Stimulated activated naive CD8-positive, alpha-beta T cell treated with anti-CD3 and anti-CD28 coated beads, Interleukin-15, Interleukin-2, amounts not matched to agents 100 ng/mL and 50 ng/mL, for 24 hours (primary cell): ENCODE measurements at regions not wholly inside any gene's neighbourhood (a gene's known extent, or its start where the extent isn't known, plus 50 kb on each side); places are given as distances from the start of the nearest gene placed in this dataset.
"Not testable (repeated sequence)": the region's sequence is repeated elsewhere in the genome, so short reads cannot be mapped to it uniquely, and the experiment has no call there.

Source experiments
- H3K27ac Mint-ChIP-seq: one replicate; pipeline ENCODE4 v1.8.0; 2021; ENCODE audit warnings: mild to moderate bottlenecking, mixed read lengths
- H3K27me3 Mint-ChIP-seq: one replicate; pipeline ENCODE4 v1.8.0; 2021; ENCODE audit warnings: mixed read lengths
- H3K36me3 Mint-ChIP-seq: one replicate; pipeline ENCODE4 v1.8.0; 2021; ENCODE audit warnings: low read depth, mixed read lengths
- H3K4me1 Mint-ChIP-seq: one replicate; pipeline ENCODE4 v1.8.0; 2021; ENCODE audit warnings: low read depth, mixed read lengths
- H3K4me3 Mint-ChIP-seq: one replicate; pipeline ENCODE4 v1.8.0; 2021; ENCODE audit warnings: mild to moderate bottlenecking, mixed read lengths
- H3K9me3 Mint-ChIP-seq: one replicate; pipeline ENCODE4 v1.8.0; 2021; ENCODE audit warnings: mixed read lengths

DNA sequence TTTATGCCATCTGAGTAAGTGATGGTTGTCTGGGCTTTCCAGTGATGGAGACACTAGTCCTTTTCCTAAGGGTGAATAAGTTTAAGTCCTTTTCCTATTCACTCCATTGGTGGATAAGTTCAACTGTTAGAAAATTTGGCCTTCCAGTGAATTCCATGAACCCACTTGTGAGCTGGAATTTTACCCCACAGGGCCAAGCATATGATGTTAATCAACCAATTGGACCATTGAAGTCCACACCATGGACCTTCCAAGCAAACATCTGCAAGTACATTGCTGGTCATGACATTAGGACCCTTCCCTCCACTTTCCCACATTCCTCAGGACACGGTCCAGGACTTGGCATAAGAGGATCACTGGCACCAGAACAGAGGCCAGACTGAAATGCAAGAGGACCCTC, 381.4 kb downstream of the RPS24 start:
- Mint-ChIP-seq H3K9me3 (no peaks in the 10 kb centered on the region), H3K4me3 (no peak overlapping the region), H3K27me3 (no peaks in the 10 kb centered on the region), H3K36me3 (no peaks in the 10 kb centered on the region), H3K27ac (no peak overlapping the region), H3K4me1 (no peaks in the 10 kb centered on the region)

DNA sequence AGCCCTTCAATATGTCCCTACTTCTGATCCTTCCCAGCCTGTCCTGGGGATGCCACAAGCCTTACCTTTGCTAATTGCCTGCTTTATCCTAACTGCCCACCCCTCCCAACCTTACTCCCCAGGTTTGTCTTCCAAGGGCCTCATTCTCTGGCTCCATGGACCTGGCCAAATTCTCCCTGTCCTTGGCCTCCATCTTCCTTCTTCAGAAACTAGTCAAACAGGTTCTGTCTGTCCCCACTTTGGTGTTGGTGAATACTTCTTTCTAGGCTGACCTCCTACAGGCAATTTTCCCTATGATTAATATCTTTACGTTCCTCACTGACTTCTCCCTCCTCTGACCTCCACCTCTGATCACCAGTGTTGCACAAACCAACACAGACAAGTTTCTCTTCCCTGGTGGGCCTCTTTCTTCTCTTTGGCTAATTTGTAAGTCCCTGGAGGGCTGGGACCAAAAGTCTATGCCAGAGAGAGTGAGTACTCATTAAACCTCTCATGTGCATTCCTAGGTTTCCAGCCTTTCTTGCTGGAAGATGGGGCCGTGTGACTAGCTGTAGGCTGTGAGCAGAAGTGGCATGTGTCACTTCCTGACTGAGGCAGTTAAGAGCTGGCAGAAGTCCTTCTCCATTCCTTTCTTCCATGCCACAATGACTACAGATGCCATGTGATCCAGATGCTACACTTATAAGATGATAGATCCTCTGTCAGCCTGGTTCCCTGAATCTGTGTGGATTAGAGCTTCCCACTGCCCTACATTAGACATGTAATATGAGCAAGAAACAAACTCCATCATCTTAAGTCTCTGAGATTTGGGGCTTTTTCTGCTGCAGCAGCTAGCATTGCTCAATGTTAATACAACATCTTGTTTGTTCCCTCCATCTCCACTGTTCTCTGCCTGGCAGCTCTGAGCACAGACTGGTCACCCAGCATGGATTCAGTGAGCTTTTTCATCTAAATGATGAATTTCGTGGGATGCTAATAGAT, 382.7 kb downstream of the RPS24 start:
- Mint-ChIP-seq H3K27me3 (no peaks in the 10 kb centered on the region), H3K4me3 (no peak overlapping the region), H3K4me1 (no peaks in the 10 kb centered on the region), H3K36me3 (no peaks in the 10 kb centered on the region), H3K27ac (no peak overlapping the region), H3K9me3 (no peaks in the 10 kb centered on the region)

DNA sequence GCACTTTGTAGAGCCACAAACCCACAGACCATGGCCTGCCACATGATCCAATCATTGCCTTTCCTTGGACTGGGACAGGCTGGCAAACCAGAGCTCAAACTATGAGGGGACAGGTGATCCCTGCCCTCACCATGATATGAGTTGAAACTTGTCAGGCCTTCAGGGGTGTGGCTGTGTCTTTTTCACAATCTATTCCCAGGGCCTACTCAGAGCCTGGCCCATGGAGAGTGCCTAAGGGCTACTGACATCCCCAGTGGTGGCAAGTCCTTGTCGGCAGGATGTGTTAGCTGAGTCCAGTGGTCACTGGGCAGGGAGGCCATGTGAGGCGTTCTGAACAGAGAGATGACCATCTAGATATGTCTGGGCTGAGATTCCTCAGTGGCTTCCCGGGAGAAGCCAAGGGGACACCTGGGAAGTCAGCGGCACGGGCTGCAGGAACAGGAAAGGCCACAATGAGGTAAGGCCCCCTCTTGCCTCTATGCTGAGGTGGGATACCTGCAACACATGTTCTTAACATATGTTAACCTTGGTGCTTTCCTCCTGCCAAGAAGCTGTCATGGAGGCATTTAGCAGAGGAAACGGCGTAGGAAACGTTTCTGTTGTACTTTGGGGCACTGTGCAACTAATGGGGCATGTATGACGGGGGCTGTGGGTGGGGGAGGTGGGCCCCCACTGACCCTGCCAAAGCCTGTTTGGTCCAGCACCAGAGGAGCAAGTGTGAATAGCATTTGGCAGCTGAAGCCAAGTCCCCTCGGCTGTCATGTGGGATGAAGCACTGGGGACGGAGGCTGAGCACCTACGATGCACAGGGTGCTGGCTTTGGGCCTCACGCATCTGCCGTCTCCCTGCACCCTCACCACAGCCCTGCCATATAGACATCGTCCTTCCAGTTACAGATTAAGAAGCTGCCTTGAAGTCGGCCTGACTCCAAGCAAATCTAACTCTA, 384.0 kb downstream of the RPS24 start:
- no peaks in the 10 kb centered on the region for H3K9me3 Mint-ChIP-seq
- H3K27me3 Mint-ChIP-seq: no peaks in the 10 kb centered on the region
- no peak overlapping the region for H3K27ac Mint-ChIP-seq
- no peaks in the 10 kb centered on the region for H3K36me3 Mint-ChIP-seq
- no peak overlapping the region for H3K4me3 Mint-ChIP-seq
- no peaks in the 10 kb centered on the region for H3K4me1 Mint-ChIP-seq

DNA sequence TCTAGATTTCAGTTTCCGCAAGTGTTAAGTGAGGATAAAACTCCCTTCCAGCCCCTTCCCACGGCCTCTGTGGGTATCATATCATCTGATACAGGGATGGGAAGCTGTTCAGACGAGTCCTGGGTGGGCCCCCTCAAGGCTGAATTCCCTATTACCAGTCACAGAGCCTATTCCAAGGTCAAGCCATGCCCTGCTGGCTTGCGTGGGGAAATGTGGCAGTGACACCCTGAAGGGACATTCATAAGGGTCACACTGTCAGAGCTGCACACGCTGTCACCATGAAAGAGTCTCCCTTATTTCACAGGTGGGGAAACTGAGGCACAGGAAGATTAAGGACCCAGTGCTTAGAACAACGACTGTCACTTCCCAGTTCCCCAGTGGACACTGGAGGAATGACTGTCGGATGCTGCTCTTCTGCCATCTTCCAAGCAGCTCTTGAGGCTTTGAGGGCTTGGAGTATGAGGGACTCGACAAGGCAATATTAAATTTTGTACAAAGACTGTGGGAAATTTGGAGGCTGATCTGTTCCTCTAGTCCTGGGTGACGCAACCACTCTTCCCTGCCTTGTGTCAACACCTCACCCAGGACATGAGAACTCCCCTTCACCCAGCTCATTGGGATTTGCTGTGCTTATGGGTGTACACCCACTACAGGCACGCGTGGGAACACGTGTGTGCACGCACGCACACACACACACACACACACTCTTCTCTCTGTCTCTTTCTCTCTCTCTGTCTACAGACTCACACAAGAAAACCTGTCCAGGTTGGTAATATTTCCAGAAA, 386.0 kb downstream of the RPS24 start:
- Mint-ChIP-seq H3K27ac (no peak overlapping the region), H3K27me3 (no peaks in the 10 kb centered on the region), H3K36me3 (no peaks in the 10 kb centered on the region), H3K4me3 (no peak overlapping the region), H3K4me1 (no peaks in the 10 kb centered on the region), H3K9me3 (no peaks in the 10 kb centered on the region)

DNA sequence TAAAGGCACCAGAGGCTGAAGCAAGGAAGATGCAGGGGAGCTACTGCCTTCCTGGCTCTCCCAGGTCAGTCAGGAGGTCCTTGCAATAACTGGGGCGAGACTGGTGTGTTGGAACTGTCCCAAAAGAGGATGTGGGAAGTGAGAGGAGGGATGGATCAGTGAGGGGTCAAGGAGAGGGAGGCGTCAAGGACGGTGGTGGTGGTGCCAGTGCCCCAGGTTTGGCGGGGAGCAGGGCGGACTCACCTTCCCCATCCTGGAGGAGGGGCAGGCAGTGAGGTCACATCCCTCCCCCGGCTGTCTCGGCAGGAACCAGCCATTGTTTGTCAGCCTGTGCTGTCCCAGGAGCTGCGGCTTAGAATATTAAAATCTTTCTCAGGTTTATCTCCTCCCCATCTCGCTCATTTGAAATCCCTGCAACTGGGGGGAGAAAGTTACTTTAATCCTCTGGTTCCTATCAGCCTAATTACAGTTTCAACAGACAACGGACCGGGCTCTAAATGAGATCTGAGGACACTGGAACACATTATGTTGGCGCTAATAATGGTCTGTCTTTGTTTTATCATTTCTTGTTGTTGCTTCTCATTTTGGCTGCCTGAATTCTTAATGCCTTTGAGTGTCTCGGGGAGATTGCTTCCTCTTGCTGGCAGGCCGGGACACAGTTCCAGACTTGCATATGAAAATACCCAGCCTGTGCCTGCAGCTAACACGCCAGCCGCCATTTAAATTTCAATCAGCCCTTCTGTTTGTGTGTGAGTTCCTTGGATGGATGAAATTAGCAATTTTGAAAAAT, 387.5 kb downstream of the RPS24 start:
- no peak overlapping the region for H3K27ac Mint-ChIP-seq
- H3K27me3 Mint-ChIP-seq: no peaks in the 10 kb centered on the region
- no peaks in the 10 kb centered on the region for H3K4me1 Mint-ChIP-seq

DNA sequence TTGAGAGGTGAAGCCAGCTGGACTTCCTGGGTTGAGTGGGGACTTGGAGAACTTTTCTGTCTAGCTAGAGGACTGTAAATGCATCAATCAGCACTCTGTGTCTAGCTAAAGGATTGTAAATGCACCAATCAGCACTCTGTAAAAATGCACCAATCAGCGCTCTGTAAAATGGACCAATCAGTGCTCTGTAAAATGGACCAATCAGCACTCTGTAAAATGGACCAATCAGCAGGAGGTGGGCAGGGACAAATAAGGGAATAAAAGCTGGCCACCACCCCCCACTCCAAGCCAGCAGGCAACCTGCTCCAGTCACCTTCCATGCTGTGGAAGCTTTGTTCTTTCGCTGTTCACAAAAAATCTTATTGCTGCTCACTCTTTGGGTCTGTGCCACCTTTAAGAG, 390.4 kb downstream of the RPS24 start:
- not testable (repeated sequence) for H3K27ac Mint-ChIP-seq, H3K4me3 Mint-ChIP-seq, H3K4me1 Mint-ChIP-seq, H3K36me3 Mint-ChIP-seq, H3K27me3 Mint-ChIP-seq
- H3K9me3 Mint-ChIP-seq: peaks cover 11% of the 10 kb centered on the region

More for the DNA sequence above, 387.5 kb downstream of the RPS24 start:
- Mint-ChIP-seq H3K36me3 (no peaks in the 10 kb centered on the region), H3K9me3 (peaks cover 6% of the 10 kb centered on the region), H3K4me3 (no peak overlapping the region)

DNA sequence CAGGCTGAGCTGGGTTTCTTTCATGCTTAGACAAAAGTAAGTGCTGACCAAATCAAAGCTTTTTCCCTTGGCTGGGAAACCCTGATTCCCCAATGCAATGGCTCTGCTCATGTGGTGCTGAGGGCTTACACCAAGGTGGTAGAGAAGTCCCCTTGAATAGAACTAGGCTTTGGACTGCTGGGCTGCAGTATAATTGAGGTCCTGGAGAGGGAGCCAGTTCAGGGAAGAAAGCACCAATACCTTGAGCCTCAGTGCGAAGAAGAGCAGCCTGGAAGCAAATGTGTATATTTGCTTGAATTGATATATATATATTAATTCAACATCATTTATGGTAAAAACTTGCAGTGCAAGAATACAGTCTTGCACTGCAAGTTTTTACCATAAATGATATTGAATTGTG, 391.1 kb downstream of the RPS24 start:
- no peaks in the 10 kb centered on the region for H3K36me3 Mint-ChIP-seq

DNA sequence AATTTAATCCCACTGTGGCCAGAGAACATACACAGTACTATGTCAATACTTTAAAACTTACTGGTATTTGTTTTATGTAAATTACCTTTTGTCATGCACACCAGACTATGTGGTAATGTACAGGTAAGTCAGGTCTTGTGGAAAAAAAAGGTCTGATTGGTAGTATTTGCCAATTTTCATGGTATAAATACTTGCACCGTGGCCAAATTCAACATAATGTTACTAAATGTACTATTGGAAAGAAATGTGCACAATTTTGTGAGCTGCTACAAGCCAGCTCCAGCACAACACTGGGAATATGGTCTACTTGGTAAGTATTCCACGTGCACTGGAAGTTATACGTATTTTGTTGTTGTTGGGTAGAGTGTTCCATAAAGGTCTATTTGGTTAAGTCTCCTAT, 392.5 kb downstream of the RPS24 start:
- Mint-ChIP-seq H3K4me3 (no peak overlapping the region), H3K4me1 (no peaks in the 10 kb centered on the region), H3K27me3 (peaks cover 16% of the 10 kb centered on the region), H3K36me3 (no peaks in the 10 kb centered on the region), H3K27ac (no peak overlapping the region), H3K9me3 (peaks cover 11% of the 10 kb centered on the region)

More for the DNA sequence above, 391.1 kb downstream of the RPS24 start:
- H3K27ac Mint-ChIP-seq: no peak overlapping the region
- H3K4me3 Mint-ChIP-seq: no peak overlapping the region
- H3K27me3 Mint-ChIP-seq: peaks cover 11% of the 10 kb centered on the region
- no peaks in the 10 kb centered on the region for H3K4me1 Mint-ChIP-seq
- peaks cover 11% of the 10 kb centered on the region for H3K9me3 Mint-ChIP-seq

DNA sequence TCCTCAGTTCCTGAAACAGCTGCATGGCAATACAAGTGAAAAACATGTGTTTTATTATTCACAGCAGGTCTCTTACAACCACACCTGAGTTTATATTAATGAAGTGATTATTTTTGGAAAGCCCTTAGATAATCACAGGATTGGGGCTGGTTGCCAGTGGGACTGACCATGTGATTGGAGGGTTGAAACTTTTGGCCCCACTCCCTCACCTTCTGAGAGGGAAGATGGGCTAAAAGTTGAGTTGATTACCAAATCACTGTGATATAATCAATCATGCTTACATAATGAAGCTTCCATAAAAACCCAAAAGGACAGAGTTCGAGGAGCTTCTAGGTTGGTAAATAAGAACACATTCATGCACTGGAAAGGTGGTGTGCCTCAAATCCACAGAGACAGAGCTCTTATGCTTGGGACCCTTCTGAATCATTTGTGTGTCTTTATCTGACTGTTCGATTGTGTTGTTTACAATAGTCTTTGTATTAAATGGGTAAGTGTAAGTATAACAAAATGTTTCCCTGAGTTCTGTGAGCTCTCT, 393.9 kb downstream of the RPS24 start:
- Mint-ChIP-seq H3K4me1 (no peaks in the 10 kb centered on the region), H3K36me3 (no peaks in the 10 kb centered on the region), H3K27ac (no peak overlapping the region), H3K27me3 (peaks cover 16% of the 10 kb centered on the region), H3K9me3 (peaks cover 11% of the 10 kb centered on the region), H3K4me3 (no peak overlapping the region)

DNA sequence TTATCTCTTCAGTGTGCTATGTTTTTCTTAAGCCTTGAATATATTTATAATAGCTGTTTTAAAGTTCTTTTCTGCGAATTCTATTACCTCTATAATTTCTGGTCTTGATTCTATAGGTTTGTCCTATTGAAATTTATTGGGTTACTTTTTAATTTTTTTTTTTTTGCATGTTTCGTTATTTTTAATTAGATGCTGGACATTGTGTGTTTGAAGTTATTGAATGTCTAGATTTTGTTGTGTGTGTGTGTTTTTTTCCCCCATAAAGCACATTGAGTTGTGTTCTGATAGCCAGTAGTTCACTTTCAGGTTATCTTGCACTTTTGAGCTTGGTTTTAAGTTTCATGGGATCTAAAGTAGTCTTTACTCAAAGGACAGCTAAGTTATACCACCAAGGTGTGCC, 394.9 kb downstream of the RPS24 start:
- H3K27me3 Mint-ChIP-seq: peaks cover 16% of the 10 kb centered on the region
- H3K27ac Mint-ChIP-seq: no peak overlapping the region
- no peaks in the 10 kb centered on the region for H3K4me1 Mint-ChIP-seq
- H3K9me3 Mint-ChIP-seq: peaks cover 11% of the 10 kb centered on the region
- no peaks in the 10 kb centered on the region for H3K36me3 Mint-ChIP-seq
- H3K4me3 Mint-ChIP-seq: no peak overlapping the region

DNA sequence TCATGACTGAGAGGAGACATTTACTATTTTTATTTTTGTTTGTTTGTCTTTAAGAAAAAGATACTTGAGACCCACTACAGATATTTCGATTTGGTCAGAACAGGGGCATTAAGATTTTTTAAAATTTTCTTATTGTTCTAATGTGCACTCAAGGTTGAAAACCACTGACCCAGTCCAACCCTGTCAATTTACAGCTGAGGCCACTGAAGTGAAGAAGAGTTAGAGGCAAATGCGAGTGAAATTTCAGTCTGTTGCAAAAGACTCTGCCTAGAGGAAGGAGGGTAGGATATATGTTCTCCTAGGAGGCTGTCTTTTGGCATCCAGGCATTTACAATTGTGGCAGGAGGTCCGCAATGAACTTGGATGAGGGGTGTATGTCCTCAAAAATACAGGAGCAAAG, 396.3 kb downstream of the RPS24 start:
- Mint-ChIP-seq H3K27me3 (peaks cover 16% of the 10 kb centered on the region), H3K9me3 (peaks cover 11% of the 10 kb centered on the region), H3K36me3 (no peaks in the 10 kb centered on the region), H3K27ac (no peak overlapping the region), H3K4me3 (no peak overlapping the region), H3K4me1 (no peaks in the 10 kb centered on the region)

DNA sequence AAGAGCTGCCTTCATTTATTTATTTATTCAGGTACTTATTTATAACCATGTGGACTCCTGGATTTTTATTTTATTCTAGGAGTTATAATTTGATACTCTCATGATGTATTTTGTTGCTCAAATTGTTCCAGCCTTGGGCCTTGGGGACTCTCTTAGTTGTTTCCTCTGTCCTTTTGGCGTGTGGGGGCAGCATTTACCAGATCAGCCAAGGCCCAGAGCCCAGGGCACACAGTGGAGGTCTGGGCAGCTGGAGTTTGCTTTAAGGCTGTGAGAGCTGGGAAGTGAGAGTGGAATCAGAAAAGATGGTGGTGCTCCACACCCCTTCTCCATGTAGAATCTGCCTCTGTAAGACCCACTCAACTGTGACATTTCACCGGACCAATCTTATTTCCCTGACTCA, 398.9 kb downstream of the RPS24 start:
- H3K36me3 Mint-ChIP-seq: no peaks in the 10 kb centered on the region
- H3K4me1 Mint-ChIP-seq: no peaks in the 10 kb centered on the region
- peaks cover 22% of the 10 kb centered on the region for H3K27me3 Mint-ChIP-seq
- H3K9me3 Mint-ChIP-seq: peaks cover 5% of the 10 kb centered on the region
- no peak overlapping the region for H3K4me3 Mint-ChIP-seq
- H3K27ac Mint-ChIP-seq: no peak overlapping the region

DNA sequence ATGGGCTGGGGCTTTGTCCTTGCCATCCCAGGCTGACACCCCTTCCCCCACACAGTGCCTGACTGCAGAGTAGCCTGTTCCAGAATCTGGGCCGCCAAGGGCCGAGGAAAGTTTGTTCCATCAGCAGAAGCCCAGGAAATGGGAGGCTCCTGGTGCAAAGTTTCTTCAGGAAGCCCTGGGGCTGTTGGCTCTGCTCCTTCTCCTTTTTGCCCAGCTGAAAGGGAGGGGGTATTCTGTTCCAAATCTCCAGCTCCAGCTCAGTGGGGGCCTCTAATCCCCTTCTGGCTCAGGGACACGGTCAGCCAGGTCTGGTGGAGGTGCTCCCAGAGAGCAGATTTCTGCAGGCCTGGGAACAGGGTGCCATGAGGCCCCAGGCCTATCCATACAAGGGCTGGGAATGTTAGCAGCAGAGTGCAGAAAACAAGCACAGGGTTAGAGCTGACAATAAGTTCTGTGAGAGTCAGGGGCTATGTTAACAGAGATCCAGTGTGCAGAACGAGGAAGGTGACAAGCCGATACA, 399.5 kb downstream of the RPS24 start:
- Mint-ChIP-seq H3K36me3 (no peaks in the 10 kb centered on the region), H3K27me3 (peaks cover 22% of the 10 kb centered on the region), H3K4me1 (no peaks in the 10 kb centered on the region), H3K27ac (no peak overlapping the region), H3K4me3 (no peak overlapping the region), H3K9me3 (peaks cover under 1% of the 10 kb centered on the region)
